SKM-1 treated with dmso at 0.1 percent for 144 hours (cell line): ENCODE measurements at regions not wholly inside any gene's neighbourhood (a gene's known extent, or its start where the extent isn't known, plus 50 kb on each side); places are given as distances from the start of the nearest gene placed in this dataset.

Experiments
- DNase-seq: peaks from one replicate; lab custom pipeline; 2025; ENCODE audit not compliant: unreplicated experiment; lab: John Stamatoyannopoulos, UW

DNA sequence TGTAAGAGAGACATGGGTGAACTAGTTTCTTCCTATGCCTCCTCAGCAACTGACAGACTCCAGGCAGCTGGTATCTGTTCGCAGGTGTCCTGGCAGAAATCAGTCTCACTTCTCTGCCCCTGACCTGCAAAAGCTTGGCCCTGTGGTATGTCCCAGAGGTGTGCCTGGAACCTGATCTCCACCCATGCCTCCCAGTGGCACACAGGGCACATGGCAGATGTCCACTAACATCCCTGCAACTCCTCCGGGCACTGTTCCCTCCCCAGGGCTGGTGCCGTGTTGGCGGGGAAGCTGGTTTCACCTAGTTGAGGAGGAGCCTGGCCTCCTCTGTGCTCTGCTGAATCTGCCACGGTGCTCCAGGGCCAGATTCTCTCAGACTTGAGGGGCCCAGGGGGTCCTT lies 123.3 kb upstream of the GGTLC1 start:
- no peak for DNase-seq

DNA sequence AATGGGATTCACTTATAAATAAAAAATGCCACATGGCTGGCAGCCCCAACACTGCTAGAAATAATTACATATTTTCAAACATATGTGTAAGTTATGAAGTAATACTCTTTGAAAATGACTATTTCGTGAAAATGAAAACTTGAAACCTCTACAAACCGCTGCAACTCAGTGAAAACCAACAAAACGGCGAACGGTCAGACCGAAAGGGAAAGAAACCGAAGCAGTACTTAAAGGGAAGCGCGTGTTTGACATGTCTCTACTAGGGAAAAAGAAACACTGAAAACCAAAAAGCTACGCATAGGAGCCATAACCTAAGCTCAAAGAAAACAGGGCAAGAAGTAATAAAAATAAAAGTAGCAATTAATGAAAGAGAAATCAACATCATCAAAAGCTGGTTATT lies 121.0 kb upstream of the GGTLC1 start:
- DNase-seq, result no peak

DNA sequence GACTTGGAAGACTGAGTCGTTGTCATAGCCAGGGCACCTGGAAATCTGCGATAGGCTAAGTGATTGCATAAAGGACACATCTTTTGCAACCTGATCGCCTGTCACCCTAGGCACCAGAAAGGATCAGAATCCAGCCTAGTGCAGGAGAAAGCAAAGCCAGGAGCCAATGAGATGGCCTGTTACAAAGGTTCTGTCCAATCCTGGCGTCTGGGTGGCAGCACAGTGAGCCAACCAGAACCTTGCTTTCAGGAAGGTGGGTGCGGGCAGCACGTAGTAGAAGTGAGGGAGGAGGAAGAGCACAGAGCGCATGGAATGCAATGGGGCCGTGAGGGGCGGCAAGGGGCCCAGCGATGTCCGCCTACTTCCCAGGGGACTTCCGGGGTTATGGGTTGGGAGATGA lies 120.4 kb upstream of the GGTLC1 start:
- DNase-seq, result no peak

DNA sequence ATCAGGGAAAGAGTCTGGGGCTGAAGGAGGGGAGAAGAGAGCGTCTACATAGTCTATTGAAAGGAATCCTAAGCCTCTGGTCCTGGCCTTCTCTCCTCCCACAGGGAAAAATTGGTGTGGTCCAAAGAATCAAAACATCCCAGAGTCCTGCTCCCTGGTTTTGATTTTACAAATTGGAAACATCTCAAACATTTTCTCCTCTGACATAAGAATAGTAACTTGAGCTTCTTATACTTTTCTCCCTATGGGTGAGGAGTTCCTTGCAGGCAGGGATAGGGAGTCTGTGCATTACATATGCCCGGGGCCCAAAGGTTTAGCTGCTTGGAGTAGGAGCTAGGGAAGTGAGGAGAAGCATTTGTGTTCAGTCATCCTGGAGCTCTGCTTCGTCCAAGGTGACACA lies 120.0 kb upstream of the GGTLC1 start:
- DNase-seq, result no peak

GRCh38 chr20:24106801-24107445 lies 118.3 kb upstream of the GGTLC1 start:
- no peak for DNase-seq

DNA sequence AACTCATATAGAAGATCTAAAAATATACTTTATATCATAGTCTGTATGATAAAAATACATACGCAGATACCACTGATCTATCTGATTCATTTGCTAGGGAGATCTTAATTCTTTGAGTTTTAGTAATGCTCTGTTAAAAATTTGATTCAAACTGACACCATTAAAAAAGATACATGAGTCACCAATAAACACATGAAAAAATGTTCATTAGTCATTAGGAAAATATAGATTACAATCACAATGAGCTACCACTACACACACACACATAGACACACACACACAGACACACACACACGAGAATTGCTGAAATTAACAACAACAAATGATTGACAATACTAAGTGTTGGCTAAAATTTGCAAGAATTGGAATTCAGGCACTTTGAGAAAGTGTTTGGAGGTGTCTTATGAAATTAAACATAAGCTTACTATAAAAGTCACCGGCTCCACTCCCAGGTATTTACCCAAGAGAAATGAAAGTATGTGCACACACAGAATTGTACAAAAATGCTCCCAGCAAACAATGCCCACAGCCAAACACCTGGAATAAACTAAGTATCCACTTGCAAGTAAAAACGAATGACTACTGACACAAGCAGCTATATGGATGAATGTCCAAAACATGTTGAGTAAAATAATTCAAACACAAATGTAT lies 117.7 kb upstream of the GGTLC1 start:
- DNase-seq, result no peak

GRCh38 chr20:24102749-24103333 lies 114.3 kb upstream of the GGTLC1 start:
- DNase-seq, result no peak

DNA sequence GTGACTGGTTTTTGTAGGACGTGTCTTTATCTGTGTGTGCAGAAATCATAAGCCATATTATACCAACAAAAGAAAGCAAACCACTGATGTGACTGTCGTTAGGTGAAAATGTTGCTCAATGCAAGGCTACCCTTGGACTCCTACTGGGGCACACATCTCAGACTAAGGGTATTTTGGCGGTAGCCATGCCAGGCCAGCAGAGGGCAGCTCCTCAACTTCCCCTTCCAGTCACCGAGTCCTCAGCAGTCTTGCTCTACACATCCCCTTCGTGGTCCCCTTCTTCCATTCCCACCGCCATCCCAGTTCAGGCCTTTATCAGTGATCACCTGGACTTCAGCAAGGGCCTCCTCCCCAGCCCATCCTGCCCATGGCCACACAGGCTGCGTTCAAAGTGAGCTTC lies 113.7 kb upstream of the GGTLC1 start:
- DNase-seq, result peak; percentile 24

DNA sequence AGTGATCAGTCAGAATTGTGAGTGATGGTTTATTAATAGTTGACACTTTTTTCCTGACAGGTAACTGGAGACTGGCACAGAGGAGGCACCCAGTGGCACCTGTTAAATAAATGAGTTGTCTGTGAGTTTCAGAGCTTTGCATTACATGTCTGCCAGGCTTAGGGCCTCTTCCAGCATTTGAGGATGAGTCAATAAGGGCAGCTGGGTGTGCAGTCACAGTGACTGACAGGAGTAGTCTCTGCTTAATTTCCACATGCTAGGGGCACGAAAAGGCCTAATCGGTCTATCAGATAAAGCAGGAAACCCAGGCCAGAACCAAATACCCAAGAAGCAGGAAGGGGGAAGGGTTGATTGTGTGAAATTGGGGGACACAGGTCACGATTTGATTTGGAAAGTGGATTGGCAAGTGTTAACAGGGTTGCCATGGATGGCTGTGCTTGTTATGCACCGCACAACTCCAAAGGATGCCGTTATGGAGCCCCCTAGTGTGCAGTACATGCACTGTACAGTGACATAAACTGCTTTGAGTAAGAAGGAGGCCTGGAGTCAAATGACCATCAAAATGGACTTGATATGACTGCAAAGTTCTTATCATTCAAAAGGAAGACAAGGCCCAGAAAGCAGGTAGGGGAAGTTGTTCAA lies 111.9 kb upstream of the GGTLC1 start:
- DNase-seq, result peak; percentile 27

DNA sequence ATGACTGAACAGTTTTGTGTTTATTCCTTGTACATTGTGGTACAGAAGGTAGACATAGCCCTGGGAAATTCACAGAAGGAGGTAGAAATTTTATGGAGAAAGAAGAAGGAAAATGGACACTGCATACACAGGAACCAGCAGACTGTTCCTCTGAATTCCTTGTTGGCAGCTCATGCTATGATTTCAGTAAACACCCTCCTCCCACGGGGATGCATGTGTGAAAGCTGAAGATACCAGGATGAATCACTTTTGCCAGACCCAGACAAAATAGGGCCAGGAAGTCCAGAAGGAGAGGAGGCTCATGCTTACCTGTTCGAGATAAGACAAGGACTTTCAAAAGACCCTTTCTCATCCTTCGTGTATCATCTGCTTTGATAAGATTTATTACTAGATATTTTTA lies 110.3 kb upstream of the GGTLC1 start:
- no peak for DNase-seq

DNA sequence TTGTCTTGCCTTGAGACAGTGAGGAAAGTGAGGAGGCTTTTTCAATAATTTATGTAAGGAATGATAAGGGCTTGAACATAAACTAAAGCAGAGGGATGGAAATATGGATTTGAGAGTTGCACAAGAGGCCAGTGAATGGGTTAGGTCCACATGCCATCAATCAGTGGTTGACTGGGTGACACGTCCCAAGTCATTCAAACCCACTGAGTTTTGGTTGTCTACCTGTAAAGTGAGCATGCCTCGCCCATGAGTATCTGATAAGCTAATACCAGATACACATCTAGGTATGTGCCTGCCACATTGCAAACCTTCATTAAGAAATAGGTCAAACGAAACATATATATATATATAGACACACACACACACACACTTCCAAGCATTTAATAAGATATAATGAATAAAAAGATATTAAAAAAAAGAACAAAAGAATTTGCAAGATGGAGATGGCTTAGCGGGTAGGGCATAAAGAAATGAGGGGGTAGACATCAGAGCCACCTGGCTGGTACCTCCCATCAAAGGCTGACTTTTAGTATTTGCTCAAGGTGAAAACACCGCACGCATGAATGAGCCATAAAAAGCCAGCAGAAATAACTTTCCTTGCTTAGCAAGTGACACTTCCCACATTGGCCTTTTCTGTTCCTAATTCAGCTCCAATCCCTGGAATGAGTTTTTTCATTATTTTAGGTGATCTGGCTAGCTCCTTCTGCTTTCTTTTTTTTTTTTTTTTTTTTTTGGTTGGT lies 109.1 kb upstream of the GGTLC1 start:
- DNase-seq, result no peak

DNA sequence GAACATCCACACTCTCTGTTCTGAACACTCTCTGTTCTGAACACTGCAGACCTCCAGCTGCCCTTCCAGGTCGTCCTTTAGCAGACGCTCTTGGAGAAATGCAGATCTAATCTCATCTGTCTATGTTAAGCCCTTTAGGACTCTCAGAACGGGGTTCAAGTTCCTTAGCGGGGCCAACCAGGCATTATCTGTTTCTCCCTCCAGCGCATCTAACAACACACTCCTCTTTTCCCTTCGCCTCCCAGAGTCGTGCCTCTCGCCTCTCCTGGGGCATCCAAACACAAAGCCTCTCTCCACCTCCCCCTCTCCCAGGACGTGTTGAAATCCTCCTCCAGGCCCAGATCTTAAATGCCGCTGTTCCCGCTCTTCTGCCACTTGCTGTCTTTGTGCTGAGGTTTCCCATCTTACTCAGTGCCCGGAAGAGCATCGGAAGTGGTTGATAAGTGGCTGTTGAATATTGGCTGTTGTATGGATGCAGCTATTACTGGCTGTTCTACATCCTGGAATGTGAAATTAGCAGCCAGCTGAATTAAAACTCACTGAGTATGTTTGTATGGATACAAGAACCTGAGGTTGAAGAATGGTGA lies 108.4 kb upstream of the GGTLC1 start:
- no peak for DNase-seq

DNA sequence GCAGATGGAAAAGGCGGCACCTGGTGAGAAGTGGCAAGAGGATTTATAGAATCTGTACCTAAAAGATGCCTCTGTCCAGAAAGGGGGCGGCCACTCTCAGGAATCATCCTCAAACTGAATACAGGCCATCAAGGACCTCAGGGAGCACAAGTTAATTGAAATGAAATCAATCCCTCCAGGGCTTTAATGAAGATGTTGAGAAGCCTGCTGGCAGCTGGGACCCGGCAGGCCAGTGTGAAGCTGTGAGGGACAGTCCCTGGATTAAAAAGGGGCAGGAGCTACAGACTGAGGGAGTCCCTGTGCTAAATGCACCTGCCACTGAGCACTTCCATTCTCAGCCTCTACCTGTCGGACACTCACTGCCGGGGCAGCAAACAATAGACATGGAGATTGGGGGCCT lies 107.7 kb upstream of the GGTLC1 start:
- no peak for DNase-seq

GRCh38 chr20:24095756-24096155 lies 107.2 kb upstream of the GGTLC1 start:
- no peak for DNase-seq

DNA sequence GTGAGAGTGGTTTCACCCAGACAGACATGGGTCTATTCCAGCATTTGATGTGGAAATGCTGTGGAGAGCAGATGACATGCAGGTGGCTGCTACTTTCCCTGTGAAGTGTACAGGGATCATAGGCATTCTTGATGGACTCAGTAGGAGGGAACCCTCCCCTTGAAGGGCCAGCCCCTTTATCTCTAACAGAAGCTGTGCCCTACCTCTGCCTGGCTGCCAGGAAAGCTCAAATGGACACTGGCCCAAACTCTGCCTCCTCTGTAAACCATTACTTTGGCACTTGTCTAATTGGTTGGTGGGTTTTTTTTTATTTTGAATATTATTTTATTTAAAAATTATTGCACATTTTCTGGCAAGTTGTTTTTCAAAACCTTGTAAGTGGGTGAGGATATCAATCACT lies 106.7 kb upstream of the GGTLC1 start:
- no peak for DNase-seq

DNA sequence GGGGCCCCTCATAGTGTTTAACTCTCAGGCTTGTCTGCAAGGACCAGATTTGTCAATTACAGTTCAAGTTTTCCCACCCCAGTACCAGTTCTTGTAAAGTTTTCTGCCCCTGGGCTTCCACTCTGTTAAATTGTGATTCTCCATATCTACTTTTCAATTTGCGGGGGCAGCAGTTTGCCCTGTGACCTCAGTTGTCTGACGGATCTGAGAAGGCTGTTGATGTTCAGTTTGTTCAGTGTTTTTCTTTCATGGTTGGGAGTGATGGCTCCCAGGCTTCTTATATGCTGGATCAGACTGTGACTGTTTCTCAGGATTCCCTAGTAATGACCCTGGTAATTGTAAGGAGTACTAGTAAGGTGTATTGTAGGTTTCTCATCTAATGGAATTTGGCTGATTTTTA lies 101.0 kb upstream of the GGTLC1 start:
- DNase-seq, result no peak

GRCh38 chr20:24086121-24086520 lies 97.5 kb upstream of the GGTLC1 start:
- DNase-seq, result no peak

DNA sequence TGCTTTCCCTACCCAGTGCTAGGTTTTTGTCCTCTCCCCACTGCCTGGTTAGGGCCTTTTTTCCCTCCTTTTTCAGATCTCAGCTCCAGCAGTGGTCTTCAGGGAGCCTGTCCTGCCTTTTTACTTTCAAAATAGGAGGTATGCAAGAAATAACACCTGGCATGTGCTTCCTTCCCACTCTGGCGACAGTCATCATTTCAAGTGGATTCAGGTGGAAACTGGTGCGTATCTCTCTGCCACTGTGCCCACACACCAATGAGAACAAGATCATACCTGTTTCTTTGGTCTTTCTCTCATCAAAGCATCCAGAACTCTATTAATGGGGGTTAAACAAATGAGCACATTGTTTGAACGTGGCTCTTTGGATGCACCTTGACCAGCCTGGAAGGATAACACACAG lies 95.7 kb upstream of the GGTLC1 start:
- DNase-seq, result no peak

DNA sequence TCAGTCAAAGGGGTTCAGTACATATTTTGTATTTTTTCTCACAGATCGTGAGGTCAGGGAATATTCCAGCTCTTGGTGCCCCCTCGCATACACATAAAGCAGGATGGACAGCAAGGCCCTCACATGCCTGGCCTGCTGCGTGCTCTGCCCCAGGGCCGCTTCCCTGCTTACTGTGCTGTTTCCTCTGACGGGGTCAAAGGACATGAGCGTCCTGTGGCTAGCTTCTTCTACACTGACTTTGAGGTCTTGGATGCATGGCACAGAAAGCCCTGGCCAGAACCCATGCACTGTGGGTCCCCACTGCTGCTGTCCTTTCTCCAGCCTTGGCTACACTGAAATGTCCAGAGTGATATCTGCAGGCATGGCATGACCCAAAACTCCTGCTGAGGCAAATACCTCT lies 92.5 kb upstream of the GGTLC1 start:
- no peak for DNase-seq

- no peak for DNase-seq
Measured at GRCh38 chr20:24079661-24080412, 91.3 kb upstream of the GGTLC1 start.

- DNase-seq, result no peak
Measured at GRCh38 chr20:24077145-24077544, 88.6 kb upstream of the GGTLC1 start.
